ENCODE measurements at regions not wholly inside any gene's neighbourhood (a gene's known extent, or its start where the extent isn't known, plus 50 kb on each side); places are given as distances from the start of the nearest gene placed in this dataset.

DNA sequence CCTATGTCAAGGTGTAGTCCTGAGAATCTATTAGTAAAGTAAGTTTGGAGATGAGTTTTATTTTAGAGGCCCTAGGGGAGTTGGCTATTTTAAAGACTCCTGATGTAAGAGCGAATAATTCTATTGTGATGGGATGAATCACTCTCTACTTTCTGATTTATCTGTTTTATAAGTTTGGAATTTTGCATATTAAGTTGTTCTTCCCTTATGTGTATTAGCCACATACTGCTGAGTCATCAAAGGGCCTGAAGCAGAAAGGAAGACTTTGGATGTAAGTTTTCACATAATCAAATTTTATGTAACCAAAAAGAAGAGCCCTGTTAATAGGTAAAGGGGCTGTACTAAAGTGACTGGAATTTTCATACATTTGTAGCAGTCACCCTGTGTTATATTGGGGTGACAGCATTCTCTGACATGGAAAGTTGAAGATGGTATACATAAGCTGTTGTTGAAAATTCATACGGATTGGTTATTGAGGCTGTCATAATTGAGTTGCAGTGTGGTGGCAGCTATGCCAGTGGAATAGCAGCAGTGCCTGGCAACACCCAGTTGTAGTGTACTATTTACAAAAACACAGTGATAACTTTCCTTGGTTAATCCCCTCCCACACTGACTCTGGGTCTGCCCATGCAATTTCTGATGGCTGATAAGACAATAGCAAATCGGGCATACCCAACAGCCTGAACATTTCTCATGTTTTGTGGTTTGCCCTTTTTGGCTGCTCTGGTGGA is 90.6 kb upstream of the NTM start:
- TF ChIP-seq CTCF (IDR thresholded peaks at IDR 0.05): no peak
- TF ChIP-seq POLR2A (IDR thresholded peaks at IDR 0.05): no peak
